GM20000 (cell line): ENCODE measurements at regions not wholly inside any gene's neighbourhood (a gene's known extent, or its start where the extent isn't known, plus 50 kb on each side); places are given as distances from the start of the nearest gene placed in this dataset.
"Not testable (repeated sequence)": the region's sequence is repeated elsewhere in the genome, so short reads cannot be mapped to it uniquely, and the experiment has no call there.

ENCODE experiments used
- DNase-seq: peaks from one replicate; pipeline ENCODE4 v3.0.0; 2012; ENCODE audit warnings: low spot score
- TF ChIP-seq, protein P1 (sequence below): IDR thresholded peaks from 2 replicates; pipeline ENCODE4 v1.5.1; 2012; ENCODE audit warnings: mild to moderate bottlenecking, control low read depth; ENCODE audit errors: extremely low read depth, missing control alignments

DNA sequence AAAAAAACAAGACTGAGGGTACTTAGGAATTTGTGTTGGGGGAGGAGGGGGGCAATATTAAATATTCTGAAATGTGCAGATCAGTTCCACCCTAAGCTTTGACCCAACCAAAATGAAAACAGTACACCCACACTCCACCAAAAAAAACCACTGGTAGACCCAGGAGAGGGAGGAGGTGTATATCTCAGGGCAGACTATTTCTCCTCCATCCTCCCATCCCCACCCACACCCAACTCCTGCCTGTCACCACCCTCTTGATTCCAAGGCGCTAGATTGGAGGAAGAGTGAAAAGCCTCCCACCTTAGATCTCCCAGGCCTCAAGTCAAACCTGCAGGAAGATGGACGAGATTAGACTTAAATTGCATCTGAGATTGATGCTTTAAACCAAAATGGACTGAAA, 76.6 kb upstream of the SRD5A3 start:
- TF ChIP-seq, protein P1, sequence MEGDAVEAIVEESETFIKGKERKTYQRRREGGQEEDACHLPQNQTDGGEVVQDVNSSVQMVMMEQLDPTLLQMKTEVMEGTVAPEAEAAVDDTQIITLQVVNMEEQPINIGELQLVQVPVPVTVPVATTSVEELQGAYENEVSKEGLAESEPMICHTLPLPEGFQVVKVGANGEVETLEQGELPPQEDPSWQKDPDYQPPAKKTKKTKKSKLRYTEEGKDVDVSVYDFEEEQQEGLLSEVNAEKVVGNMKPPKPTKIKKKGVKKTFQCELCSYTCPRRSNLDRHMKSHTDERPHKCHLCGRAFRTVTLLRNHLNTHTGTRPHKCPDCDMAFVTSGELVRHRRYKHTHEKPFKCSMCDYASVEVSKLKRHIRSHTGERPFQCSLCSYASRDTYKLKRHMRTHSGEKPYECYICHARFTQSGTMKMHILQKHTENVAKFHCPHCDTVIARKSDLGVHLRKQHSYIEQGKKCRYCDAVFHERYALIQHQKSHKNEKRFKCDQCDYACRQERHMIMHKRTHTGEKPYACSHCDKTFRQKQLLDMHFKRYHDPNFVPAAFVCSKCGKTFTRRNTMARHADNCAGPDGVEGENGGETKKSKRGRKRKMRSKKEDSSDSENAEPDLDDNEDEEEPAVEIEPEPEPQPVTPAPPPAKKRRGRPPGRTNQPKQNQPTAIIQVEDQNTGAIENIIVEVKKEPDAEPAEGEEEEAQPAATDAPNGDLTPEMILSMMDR, result no peak
- DNase-seq, result no peak

DNA sequence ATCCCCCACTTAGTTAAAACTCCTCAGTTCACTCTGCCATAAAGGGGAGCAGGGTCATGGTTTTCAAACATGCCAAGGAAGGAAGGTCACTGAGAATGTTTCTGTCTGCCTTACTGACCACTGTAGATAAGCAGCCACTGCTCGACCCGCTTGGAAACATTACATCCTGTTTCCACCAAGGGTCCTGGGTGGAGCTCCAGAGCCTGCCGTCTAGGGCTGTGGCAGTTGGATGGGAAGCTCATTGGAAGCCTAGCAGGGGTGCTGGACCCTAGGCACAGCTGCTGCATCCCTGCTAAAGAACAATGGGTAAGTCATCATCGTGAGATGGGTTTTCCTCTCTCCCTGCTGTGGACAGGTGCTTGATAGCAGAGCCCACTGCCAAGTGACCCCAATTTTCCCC, 76.0 kb upstream of the SRD5A3 start:
- TF ChIP-seq, protein P1, result no peak
- DNase-seq, result no peak

DNA sequence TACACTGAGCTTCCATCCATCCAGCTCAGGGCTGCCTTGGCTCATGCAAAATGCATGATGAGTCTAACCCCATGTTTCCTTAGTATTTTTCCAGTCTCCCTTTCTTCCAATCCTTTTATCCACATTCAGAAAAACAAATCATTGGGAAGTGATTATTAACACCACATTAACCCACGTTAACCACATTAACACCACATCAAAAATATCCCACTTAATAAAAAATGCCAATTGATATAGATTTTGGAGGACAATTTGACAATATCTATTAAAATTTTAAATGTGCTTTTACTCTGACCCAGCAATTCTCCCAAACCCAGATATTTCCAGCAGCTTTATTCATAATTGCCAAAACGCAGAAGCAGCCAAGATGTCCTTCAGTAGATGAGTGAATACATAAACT, 75.6 kb upstream of the SRD5A3 start:
- TF ChIP-seq, protein P1, result no peak
- no peak for DNase-seq

DNA sequence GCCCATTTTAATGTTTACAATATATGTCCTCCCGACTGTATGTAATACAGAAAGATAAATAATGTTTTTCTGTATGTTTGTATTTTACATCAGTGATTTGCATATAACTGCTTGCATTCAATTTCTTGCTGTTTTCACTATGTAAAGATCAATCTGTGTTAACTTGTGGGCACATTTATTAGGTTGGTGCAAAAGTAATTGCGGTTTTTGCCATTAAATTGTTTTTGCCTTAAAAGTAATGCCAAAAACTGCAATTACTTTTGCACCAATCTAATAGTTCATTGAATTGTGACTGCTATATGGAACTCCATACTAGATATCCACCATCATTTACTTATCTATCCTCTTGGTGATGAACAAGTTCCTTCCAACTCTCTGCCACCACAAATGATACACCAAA, 73.9 kb upstream of the SRD5A3 start:
- DNase-seq, result no peak

DNA sequence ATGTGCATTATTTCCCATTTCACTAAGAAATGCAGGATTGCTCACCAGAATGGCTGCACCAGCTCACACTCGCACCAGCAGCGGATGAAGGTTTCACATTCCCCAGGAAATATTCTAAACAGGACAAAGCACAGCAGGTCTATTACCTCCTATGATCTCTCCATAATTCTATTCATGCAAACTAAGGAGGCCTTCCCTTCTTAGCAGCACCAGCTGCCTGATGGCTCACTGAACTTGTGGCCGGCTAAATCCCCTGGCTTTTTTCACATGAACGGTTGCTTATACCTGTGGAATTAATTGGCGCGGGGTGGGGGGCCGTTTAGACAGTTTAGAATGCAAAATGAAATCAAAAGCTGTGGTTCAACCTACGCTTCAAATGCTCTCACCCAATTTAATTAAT, 73.5 kb upstream of the SRD5A3 start:
- DNase-seq, result no peak
- TF ChIP-seq, protein P1, result no peak

More for the DNA sequence above, 73.9 kb upstream of the SRD5A3 start:
- TF ChIP-seq, protein P1, result no peak

DNA sequence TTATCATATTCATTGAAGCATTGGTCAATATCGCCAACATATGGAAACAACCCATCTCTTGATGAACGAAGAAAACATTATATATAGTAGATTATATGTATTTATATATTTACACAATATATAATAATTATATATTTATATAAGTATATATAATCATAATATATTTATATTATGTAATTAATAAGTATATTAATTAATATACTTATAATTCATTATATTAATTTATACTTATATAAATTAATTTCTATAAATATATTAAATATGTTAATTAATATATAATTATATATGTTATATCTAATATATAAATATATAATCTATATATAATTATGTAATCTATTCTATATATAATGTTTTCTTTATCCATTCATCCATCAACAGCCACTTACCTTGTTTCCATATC, 69.0 kb upstream of the SRD5A3 start:
- TF ChIP-seq, protein P1, result no peak
- DNase-seq, result no peak

DNA sequence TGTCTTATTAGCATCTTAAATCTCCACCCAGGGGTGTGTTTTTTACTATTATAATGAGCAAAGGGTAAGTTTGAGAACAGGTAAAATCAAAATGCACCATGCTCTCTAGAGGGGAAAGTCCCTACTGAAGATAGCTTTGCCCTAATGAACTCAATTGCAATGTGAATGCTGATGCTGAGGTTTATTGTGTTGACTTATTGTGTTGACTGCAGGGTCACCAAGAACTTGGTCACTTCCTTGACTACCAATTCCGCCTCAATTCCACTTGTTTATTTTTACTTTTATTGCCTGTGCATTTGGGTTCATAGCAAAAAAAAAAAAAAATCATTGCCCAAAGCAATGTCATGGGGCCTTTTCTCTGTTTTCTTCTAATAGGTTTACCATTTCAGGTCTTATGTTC, 67.7 kb upstream of the SRD5A3 start:
- TF ChIP-seq, protein P1, result no peak
- no peak for DNase-seq

DNA sequence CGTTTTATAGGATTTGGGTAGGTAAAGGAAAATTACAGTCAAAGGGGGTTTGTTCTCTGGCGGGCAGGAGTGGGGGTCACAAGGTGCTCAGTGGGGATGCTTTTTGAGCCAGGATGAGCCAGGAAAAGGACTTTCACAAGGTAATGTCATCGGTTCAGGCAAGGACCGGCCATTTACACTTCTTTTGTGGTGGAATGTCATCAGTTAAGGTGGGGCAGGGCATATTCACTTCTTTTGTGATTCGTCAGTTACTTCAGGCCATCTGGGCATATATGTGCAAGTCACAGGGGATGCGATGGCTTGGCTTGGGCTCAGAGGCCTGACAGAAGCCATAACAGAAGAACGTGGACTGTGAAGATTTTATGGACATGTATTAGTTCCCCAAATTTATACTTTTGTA, 65.6 kb upstream of the SRD5A3 start:
- DNase-seq, result not testable (repeated sequence)

DNA sequence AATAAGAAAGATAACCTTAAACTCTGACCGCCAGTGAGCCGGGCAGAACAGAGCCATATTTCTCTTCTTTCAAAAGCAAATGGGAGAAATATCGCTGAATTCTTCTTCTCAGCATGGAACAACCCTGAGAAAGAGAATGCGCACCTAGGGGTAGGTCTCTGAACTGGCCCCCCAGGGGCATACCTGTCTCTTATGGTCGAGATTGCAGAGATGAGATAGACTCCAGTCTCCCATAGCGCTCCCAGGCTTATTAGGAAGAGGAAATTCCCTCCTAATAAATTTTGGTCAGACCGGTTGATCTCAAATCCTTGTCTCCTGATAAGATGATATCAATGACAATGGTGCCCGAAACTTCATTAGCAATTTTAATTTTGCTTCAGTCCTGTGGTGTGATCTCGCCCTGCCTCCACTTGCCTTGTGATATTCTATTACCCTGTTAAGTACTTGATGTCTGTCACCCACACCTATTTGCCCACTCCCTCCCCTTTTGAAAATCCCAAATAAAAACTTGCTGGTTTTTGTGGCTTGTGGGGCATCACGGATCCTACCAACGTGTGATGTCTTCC, 64.8 kb upstream of the SRD5A3 start:
- not testable (repeated sequence) for DNase-seq
